ENCODE measurements at regions not wholly inside any gene's neighbourhood (a gene's known extent, or its start where the extent isn't known, plus 50 kb on each side); places are given as distances from the start of the nearest gene placed in this dataset.
A peak's percentile ranks its signal among the peaks of the same experiment; 100 is the strongest.

- Histone ChIP-seq H3K9me3 (ENCODE audit: control insufficient read depth, low read length) (peaks cover 13% of the 10 kb centered on the region), H4K8ac (ENCODE audit: low read length) (no peak overlapping the region), H3K14ac (ENCODE audit: low read length in 2 of 2) (no peak overlapping the region), H2AK5ac (ENCODE audit: low read length, severe bottlenecking) (no peak overlapping the region), H3K27ac (ENCODE audit: low read length, poor library complexity, severe bottlenecking) (no peak overlapping the region), H2AFZ (ENCODE audit: low read depth, low read length) (no peak overlapping the region), H3K23ac (ENCODE audit: low read length in 2 of 2) (no peak overlapping the region), H2BK12ac (ENCODE audit: low read length in 2 of 2) (no peak overlapping the region), H3K4ac (ENCODE audit: low read depth in 1 of 2, low read length in 2 of 2) (no peak overlapping the region), H3K27me3 (ENCODE audit: control insufficient read depth in 1 of 2, insufficient read depth in 1 of 2, low read length in 2 of 2) (no peaks in the 10 kb centered on the region), H2BK120ac (ENCODE audit: low read depth, low read length) (no peak overlapping the region), H2BK15ac (ENCODE audit: low read depth, poor library complexity, severe bottlenecking) (no peak overlapping the region), H3K79me1 (replicated peaks; ENCODE audit: low read length, poor library complexity, severe bottlenecking) (no peaks in the 10 kb centered on the region), H4K91ac (ENCODE audit: low read length) (no peak overlapping the region), H3K4me2 (ENCODE audit: low read length, poor library complexity, severe bottlenecking) (no peak overlapping the region), H3K18ac (ENCODE audit: low read depth in 1 of 2, low read length in 2 of 2) (no peak overlapping the region), H3K4me3 (ENCODE audit: insufficient read depth in 1 of 2, low read depth in 1 of 2, low read length in 2 of 2) (no peak overlapping the region), H3K9ac (ENCODE audit: low read length) (no peak overlapping the region), H2BK5ac (ENCODE audit: low read depth, low read length, poor library complexity, severe bottlenecking) (no peak overlapping the region), H3K4me1 (ENCODE audit: control insufficient read depth, insufficient read depth, low read depth, low read length) (no peaks in the 10 kb centered on the region), H3K36me3 (ENCODE audit: control insufficient read depth in 1 of 2, insufficient read depth in 2 of 2, low read depth in 1 of 2, low read length in 2 of 2) (no peaks in the 10 kb centered on the region)
- DNase-seq = no peak
These were observed 195.7 kb downstream of the ZIC4 start for GRCh38 chr3:147210676-147211075.

DNA sequence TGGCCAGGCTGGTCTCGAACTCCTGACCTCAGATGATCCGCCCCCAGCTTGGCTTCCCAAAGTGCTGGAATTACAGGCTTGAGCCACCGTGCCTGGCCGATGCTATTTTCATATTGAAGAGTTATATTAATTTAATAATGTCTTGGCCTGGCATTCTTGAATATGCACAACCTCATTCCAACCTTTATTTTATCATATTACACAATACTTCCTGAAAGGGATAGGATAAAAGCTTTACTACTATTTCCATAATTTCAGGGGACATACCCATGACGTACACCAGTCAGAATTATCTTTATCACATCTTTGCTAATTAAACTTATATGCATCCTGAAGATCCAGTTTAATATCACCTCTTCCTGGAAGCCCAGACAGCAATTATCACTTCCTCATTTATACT, 205.3 kb downstream of the ZIC4 start:
- Histone ChIP-seq H3K27ac (ENCODE audit: low read length, poor library complexity, severe bottlenecking) (no peak overlapping the region), H2BK5ac (ENCODE audit: low read depth, low read length, poor library complexity, severe bottlenecking) (no peak overlapping the region), H3K4me2 (ENCODE audit: low read length, poor library complexity, severe bottlenecking) (no peak overlapping the region), H2AK5ac (ENCODE audit: low read length, severe bottlenecking) (no peak overlapping the region), H3K4me3 (ENCODE audit: insufficient read depth in 1 of 2, low read depth in 1 of 2, low read length in 2 of 2) (no peak overlapping the region), H2AFZ (ENCODE audit: low read depth, low read length) (no peak overlapping the region), H3K4me1 (ENCODE audit: control insufficient read depth, insufficient read depth, low read depth, low read length) (no peaks in the 10 kb centered on the region), H3K4ac (ENCODE audit: low read depth in 1 of 2, low read length in 2 of 2) (no peak overlapping the region), H3K14ac (ENCODE audit: low read length in 2 of 2) (no peak overlapping the region), H2BK12ac (ENCODE audit: low read length in 2 of 2) (no peak overlapping the region), H3K23ac (ENCODE audit: low read length in 2 of 2) (no peak overlapping the region), H3K18ac (ENCODE audit: low read depth in 1 of 2, low read length in 2 of 2) (no peak overlapping the region), H2BK15ac (ENCODE audit: low read depth, poor library complexity, severe bottlenecking) (no peak overlapping the region), H4K8ac (ENCODE audit: low read length) (no peak overlapping the region), H3K36me3 (ENCODE audit: control insufficient read depth in 1 of 2, insufficient read depth in 2 of 2, low read depth in 1 of 2, low read length in 2 of 2) (no peaks in the 10 kb centered on the region), H3K27me3 (ENCODE audit: control insufficient read depth in 1 of 2, insufficient read depth in 1 of 2, low read length in 2 of 2) (no peaks in the 10 kb centered on the region), H3K79me1 (replicated peaks; ENCODE audit: low read length, poor library complexity, severe bottlenecking) (no peaks in the 10 kb centered on the region), H3K9me3 (ENCODE audit: control insufficient read depth, low read length) (no peaks in the 10 kb centered on the region), H3K9ac (ENCODE audit: low read length) (no peak overlapping the region), H2BK120ac (ENCODE audit: low read depth, low read length) (no peak overlapping the region), H4K91ac (ENCODE audit: low read length) (no peak overlapping the region)
- DNase-seq = no peak
- 98% methylated on average over 2 of the region's 5 CpGs for WGBS

- H3K4ac ChIP-seq (ENCODE audit: low read depth in 1 of 2, low read length in 2 of 2) = no peak overlapping the region
- H3K79me1 ChIP-seq (replicated peaks; ENCODE audit: low read length, poor library complexity, severe bottlenecking) = no peaks in the 10 kb centered on the region
- no peak overlapping the region for H2AFZ ChIP-seq (ENCODE audit: low read depth, low read length)
- H2BK12ac ChIP-seq (ENCODE audit: low read length in 2 of 2) = no peak overlapping the region
- H3K14ac ChIP-seq (ENCODE audit: low read length in 2 of 2) = no peak overlapping the region
- peak; percentile 60 for DNase-seq
- no peak overlapping the region for H3K23ac ChIP-seq (ENCODE audit: low read length in 2 of 2)
- no peak overlapping the region for H3K4me2 ChIP-seq (ENCODE audit: low read length, poor library complexity, severe bottlenecking)
- no peak overlapping the region for H3K9ac ChIP-seq (ENCODE audit: low read length)
- no peak overlapping the region for H3K4me3 ChIP-seq (ENCODE audit: insufficient read depth in 1 of 2, low read depth in 1 of 2, low read length in 2 of 2)
- 70% methylated on average over 4 of the region's 4 CpGs for WGBS
- no peak overlapping the region for H3K27ac ChIP-seq (ENCODE audit: low read length, poor library complexity, severe bottlenecking)
- H4K91ac ChIP-seq (ENCODE audit: low read length) = no peak overlapping the region
- no peak overlapping the region for H2BK5ac ChIP-seq (ENCODE audit: low read depth, low read length, poor library complexity, severe bottlenecking)
- no peak overlapping the region for H4K8ac ChIP-seq (ENCODE audit: low read length)
- H2AK5ac ChIP-seq (ENCODE audit: low read length, severe bottlenecking) = no peak overlapping the region
- H3K36me3 ChIP-seq (ENCODE audit: control insufficient read depth in 1 of 2, insufficient read depth in 2 of 2, low read depth in 1 of 2, low read length in 2 of 2) = no peaks in the 10 kb centered on the region
- no peaks in the 10 kb centered on the region for H3K9me3 ChIP-seq (ENCODE audit: control insufficient read depth, low read length)
- H3K4me1 ChIP-seq (ENCODE audit: control insufficient read depth, insufficient read depth, low read depth, low read length) = no peaks in the 10 kb centered on the region
- H2BK15ac ChIP-seq (ENCODE audit: low read depth, poor library complexity, severe bottlenecking) = no peak overlapping the region
- H3K18ac ChIP-seq (ENCODE audit: low read depth in 1 of 2, low read length in 2 of 2) = no peak overlapping the region
- H3K27me3 ChIP-seq (ENCODE audit: control insufficient read depth in 1 of 2, insufficient read depth in 1 of 2, low read length in 2 of 2) = no peaks in the 10 kb centered on the region
- no peak overlapping the region for H2BK120ac ChIP-seq (ENCODE audit: low read depth, low read length)
These were observed 205.8 kb downstream of the ZIC4 start for GRCh38 chr3:147200545-147200944.

GRCh38 chr3:147197739-147198138, 208.6 kb downstream of the ZIC4 start:
- Histone ChIP-seq H3K79me1 (replicated peaks; ENCODE audit: low read length, poor library complexity, severe bottlenecking) (no peaks in the 10 kb centered on the region), H3K18ac (ENCODE audit: low read depth in 1 of 2, low read length in 2 of 2) (no peak overlapping the region), H2BK12ac (ENCODE audit: low read length in 2 of 2) (no peak overlapping the region), H2AFZ (ENCODE audit: low read depth, low read length) (no peak overlapping the region), H3K4me3 (ENCODE audit: insufficient read depth in 1 of 2, low read depth in 1 of 2, low read length in 2 of 2) (no peak overlapping the region), H3K27ac (ENCODE audit: low read length, poor library complexity, severe bottlenecking) (no peak overlapping the region), H2AK5ac (ENCODE audit: low read length, severe bottlenecking) (no peak overlapping the region), H3K4me1 (ENCODE audit: control insufficient read depth, insufficient read depth, low read depth, low read length) (no peaks in the 10 kb centered on the region), H3K4me2 (ENCODE audit: low read length, poor library complexity, severe bottlenecking) (no peak overlapping the region), H3K9me3 (ENCODE audit: control insufficient read depth, low read length) (no peaks in the 10 kb centered on the region), H3K14ac (ENCODE audit: low read length in 2 of 2) (no peak overlapping the region), H3K4ac (ENCODE audit: low read depth in 1 of 2, low read length in 2 of 2) (no peak overlapping the region), H3K9ac (ENCODE audit: low read length) (no peak overlapping the region), H2BK5ac (ENCODE audit: low read depth, low read length, poor library complexity, severe bottlenecking) (no peak overlapping the region), H3K36me3 (ENCODE audit: control insufficient read depth in 1 of 2, insufficient read depth in 2 of 2, low read depth in 1 of 2, low read length in 2 of 2) (no peaks in the 10 kb centered on the region), H2BK120ac (ENCODE audit: low read depth, low read length) (no peak overlapping the region), H3K23ac (ENCODE audit: low read length in 2 of 2) (no peak overlapping the region), H4K91ac (ENCODE audit: low read length) (no peak overlapping the region), H2BK15ac (ENCODE audit: low read depth, poor library complexity, severe bottlenecking) (no peak overlapping the region), H4K8ac (ENCODE audit: low read length) (no peak overlapping the region), H3K27me3 (ENCODE audit: control insufficient read depth in 1 of 2, insufficient read depth in 1 of 2, low read length in 2 of 2) (no peaks in the 10 kb centered on the region)
- DNase-seq = no peak
